Non-pigmented ciliary epithelial cell (primary cell): ENCODE measurements at regions not wholly inside any gene's neighbourhood (a gene's known extent, or its start where the extent isn't known, plus 50 kb on each side); places are given as distances from the start of the nearest gene placed in this dataset.
"Not testable (repeated sequence)": the region's sequence is repeated elsewhere in the genome, so short reads cannot be mapped to it uniquely, and the experiment has no call there.

Experiments used
- DNase-seq: peaks from one replicate; pipeline ENCODE4 v3.0.0-alpha.2; 2010; ENCODE audit warnings: low read depth

DNA sequence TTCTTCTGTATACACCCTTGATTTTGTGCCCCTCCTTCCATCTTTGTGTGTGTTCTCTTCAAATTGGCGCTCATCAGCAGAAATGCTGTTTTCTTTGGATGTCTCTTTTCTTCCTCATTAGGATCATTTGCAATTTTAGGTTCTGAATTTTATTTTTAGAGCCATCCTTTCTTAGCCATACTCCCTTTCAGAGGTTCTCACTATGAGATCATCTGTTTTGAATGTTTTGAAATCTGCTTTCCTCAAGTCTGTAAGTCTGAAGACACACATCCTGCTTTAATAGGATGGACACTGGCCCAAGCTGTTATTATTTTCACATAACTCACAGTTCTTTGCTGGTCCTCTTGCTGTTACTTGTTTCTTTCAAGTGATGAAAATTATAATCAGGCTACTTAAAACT lies 124.8 kb downstream of the BDH1 start:
- no peak for DNase-seq

DNA sequence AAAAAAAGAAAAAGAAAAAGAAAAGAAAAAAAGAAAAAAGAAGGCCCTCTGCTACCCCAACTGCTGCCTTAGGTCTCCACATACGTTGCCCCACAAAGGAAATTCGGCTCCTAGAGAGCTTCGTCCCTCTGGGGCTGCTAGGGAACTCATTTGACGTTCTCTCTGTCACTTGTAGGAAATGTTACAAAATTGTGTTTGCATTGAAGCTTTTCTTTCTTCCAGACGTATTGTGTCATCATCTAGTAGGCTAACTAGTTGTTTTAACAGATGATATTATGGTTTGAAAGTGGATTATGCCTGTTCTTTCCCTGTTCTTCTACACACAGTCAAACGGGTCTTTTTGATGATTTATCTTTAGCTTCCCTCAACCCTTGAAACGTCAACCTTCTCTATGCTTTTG lies 125.3 kb downstream of the BDH1 start:
- DNase-seq = no peak

DNA sequence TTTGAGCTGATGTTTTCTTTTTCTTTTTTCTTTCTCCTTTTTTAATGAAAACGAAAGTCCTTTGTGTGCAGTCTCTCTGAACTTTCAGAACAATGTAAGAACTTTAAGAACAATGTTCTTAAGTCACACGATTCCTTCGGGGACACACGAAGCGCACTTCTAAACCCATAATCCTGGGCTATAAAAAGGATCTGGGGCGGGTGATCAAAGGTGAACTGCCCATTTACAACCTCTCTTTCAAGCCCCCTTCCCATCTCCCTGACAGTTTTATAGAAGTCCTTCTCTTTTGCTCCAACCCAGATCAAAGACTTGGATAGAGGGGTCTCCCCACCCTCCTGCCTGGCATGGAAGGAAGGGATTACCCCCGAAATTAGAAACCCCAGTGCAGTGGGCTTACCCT lies 126.8 kb downstream of the BDH1 start:
- DNase-seq = no peak

DNA sequence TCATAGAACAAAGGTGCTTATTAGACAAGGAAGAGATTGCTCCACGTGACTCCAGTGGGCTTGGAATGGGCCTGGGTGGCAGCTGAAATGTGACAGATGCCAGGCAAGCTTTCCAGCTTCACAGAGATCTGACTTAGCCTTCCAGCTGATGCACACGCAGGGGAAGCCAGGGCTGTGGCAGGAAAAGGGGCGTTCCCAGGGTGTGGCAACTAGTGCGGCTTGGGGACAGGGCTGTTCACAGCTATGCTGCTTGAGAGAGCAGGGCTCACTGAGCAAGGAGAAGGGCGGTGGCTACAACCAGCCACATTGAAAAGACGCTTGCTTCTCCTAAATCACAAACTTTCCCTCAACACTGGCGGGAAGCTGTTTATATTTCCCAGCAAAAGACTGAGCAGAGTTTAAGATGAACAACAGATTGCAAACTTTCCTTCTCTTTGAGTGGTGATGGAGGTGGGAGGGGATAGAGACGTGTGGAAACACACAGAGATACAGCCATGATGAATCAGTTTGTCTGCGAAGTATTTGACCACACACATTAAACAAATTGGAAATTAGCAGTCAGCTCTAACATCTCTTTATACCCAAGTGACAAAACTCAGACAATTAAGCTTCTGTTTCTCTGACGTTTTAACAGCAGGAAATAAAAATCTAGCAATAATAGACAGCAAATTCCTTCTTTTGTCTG lies 127.5 kb downstream of the BDH1 start:
- DNase-seq = no peak

DNA sequence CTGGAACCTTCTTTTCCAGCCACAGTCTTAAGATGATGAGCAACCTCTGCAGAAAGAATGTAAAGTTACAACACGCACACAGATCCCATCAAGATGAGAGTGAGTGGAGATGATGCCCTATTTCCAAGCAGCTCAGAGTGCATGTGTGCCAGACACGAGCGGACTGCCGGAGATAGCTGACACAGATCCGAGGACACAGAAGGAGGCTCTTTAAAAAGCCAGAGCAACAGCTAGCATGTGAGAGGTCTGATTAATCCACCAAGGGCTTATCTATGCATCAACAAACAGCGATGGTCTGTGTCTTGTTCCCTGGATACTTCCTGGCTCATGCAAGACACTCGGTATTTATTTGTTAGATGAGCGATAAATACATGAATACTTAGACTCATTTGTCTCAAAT lies 128.6 kb upstream of the DLG1 start:
- no peak for DNase-seq

DNA sequence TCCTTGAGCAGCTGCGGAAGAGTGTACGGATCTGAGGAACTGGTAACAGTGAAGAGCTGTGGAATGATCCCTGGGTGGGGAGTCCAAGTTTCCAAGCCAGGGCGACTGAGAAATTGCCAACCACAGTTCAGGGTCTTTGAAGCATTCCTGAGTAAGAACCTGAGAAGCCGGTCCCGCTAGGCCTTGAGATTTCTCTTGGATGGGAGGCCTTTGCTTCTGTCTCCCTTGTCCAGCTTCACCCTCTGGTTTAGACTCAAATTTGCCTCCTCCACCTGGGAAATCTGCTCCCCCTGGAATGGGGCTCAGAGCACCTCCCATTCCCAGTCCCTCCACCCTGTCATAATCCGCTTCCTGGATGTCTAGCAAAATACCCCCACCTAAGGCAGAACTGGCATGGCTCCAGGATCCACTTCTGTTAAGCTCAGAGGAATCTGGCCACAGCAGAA lies 127.7 kb upstream of the DLG1 start:
- no peak for DNase-seq

DNA sequence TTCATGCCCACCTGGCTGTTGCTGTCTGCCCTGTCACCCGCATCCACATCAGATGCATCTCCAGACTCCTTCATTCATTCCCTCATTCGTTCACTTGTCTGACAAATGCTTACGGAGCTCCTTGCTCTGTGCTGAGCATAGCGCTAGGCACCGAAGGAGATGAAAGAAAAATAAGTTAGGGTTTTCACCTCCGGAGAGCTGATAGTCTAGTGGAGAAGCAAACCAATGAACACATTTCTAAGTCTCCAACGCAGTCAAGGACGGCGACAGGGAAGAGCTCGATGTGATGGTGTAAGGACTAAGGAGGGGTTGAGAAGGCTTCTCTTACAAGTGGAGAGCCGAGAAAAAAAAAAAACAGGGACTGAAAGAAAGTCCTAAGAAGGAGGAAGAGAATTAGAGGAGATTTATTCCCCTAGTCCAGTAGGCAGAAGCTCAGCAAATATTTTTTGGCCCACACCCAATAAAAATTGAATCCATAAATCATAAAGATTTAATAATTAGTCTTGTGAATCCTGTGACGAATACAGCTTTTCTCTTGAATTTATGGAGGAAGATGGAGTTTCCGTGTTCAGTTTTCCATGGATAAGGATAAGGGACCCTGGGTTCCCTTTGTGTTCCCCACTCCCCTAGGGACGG lies 127.2 kb upstream of the DLG1 start:
- DNase-seq = no peak

DNA sequence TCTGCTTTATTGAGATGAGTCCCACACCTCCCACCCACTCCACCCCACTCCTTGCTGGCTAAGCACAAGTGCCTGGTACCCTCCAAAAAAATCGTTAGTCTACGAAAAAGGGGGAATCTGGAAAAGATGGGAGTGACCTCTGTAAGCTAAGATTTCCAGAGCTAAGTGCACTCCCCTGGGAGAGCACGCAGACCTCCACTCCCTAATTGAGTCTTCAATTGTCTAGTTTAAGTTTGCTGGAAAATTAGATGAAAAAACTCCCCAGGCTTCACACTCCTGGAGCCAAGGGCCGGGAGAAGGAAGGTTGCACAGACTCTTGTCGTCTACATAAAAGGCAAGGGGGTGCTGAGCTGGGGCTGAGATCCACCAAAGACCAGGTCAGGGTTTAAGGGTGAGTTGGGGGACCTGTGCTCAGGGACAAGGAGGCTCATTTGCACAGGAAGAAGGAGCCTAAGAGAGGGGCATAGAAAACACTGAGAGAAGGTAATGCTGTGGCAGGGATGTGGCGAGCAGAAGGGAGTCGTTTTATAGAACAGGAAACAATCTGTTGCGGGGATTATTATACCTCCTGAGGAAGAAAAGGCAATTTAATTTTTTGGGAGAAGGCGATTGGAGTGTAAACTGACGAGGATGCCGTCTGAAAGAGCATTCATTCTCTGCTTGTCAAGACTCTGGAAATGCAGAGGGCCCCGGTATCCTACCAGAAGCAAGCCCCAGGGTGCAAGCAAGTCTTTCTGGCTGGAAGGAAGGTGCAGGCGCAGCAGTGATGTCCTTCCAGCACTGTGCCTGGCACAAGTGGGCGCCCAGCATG lies 126.5 kb upstream of the DLG1 start:
- no peak for DNase-seq

DNA sequence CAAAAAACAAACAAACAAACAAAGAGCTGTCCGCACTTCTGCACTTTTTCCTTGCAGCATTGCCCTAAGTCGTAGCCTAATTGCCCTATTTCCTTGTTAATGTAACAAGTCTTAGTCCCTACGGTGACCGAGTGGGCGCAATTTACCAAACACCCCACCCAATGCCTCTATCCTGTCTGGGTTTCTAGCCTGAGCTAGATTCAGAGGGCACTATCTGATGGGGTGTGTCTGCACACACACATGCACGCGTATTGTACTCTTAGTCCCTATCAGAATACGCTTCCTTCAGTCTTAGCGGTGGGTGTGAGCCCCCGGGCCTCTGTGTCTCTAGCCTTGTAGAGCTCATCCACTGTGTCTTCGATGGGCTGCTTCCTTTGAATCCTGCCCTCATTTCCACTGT lies 125.9 kb upstream of the DLG1 start:
- DNase-seq = no peak

DNA sequence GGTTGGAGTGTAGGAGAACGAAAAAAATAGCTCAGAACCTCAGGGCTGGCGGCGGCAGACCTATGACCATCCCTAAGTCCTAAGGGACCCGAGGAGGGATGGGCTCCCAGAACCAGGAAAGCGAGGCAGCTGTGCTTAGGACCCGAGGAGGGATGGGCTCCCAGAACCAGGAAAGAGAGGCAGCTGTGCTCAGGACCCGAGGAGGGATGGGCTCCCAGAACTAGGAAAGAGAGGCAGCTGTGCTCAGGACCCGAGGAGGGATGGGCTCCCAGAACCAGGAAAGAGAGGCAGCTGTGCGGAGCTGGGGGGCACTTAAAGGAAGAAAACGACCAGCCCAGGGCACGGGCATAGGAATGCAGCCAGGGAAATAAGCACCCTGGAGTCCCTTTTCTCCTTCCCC lies 125.0 kb upstream of the DLG1 start:
- DNase-seq = no peak

DNA sequence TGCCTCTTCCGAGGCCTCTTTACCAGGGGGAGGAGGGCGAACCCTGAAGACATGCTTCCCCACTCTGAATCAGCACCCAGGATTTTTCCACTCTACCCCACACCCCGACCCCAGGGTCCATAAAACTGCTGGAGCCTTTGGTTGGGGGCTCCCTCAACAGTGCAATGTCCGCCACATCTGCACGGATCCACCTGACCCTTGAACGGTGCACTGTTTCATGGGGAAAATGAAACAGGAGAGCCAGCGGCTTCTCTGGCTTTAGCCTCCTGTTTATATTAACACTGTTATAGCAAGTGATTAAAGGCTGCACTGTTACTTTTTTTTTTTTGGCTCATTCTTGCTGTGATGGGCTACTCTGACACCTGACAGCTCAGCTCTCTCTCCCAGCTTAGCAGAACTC lies 124.1 kb upstream of the DLG1 start:
- DNase-seq = no peak

DNA sequence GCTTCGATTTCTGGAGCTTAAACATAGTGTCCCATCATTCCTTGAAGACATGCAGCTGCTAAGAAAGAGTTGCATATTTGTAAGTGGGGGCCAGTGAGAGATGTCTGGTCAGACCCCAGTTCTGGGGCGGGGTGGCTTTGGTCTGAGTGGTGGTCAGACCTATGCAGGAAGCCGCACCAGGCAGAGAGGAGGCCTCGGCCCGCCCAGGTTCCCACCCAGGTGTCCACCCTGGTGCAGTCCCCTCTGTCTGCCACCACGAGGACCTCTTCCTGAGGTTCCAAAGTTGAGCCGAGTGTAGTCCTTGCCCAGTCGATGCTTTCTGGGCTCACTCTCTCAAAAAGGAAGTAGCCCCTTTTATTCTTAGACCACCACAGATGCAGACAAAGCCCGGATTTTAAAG lies 122.6 kb upstream of the DLG1 start:
- DNase-seq = no peak

DNA sequence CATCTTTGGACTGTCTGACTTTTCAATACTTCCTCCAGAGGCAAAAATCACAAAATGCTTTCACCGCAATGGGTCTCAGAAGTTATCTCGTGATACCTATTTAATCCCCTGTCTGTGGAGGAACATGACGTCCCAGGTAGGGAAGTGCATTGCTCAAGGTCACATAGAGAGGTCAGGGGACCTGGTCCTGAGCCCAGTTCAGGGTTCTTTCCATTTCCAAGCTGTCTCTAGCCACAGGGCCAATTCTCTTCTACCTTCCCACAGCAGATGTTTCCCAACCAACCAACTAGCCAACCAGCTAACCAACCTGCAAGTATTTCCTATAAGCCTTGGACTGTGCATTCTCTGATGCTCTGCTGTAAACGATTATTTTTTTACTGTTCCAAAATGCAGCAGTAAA lies 122.2 kb upstream of the DLG1 start:
- DNase-seq = no peak

DNA sequence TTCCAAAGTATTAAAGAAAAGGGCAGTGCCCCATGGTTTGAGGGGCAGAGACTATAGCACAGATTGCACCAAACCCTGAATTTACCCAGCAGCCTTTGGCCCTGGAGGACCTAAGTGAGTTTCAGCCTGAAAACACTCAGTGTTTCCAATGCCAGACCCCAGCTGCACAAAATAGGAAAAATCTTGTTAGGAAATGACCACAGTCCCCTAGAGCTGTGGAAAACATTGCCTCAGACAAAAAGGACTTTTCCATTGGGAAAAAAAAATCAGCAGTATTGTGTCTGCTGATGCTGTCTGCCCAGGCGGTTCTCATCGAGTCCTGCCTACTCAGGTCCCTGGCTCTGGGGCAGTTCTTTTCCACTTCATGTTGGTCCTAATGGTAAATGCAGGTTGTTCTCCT lies 121.7 kb upstream of the DLG1 start:
- no peak for DNase-seq

DNA sequence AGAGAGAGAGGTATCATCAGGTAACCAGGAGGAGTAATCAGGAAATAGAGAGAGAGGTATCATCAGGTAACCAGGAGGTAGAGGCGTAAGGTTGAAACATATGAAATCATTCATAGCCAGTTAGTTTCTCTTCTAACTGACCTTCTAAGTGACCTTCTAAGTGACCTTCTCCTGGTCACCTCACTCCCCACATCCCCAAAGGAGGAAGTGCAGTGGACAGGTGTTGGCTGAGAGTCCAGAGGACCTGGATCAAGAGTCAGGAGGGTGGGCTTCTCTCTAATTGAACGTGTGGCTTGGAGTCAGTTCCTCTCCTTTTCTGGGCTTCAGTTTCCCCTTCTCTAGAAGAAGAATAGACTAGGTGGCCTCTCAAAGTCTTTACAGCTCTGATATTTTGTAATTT lies 121.3 kb upstream of the DLG1 start:
- no peak for DNase-seq

DNA sequence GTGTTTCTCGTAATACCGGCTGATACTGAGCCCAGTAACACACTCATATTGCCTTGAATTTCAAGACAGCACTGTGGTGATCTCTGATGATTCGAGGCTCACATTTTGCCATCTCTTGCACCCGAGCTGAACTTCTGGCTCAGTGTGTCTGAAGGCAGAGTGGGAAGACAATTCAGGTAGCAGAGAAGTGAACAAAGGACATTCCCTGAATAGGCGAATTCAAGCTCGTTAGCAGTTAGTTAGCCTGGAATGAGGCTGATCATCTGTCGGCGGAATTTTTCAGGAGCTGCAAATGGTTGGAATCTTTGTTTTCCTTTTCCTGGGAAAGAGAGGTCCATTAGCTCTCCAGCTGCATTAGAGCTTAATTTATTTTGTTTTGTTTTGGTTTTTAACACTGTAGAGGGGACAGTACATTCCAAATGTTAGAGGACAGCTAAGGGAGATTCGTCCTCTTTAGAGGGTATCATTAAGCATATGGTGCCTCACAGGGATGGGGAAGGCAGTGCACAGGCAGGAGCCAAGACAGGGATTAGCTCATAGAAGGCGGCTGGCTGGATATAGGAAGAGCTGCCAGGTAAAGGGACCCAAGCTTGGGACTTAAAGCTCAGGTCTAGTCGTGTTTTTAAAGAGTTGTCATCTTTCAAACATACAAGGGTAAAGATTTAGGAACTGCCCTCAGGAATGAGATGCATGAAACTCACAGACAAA lies 119.7 kb upstream of the DLG1 start:
- no peak for DNase-seq

DNA sequence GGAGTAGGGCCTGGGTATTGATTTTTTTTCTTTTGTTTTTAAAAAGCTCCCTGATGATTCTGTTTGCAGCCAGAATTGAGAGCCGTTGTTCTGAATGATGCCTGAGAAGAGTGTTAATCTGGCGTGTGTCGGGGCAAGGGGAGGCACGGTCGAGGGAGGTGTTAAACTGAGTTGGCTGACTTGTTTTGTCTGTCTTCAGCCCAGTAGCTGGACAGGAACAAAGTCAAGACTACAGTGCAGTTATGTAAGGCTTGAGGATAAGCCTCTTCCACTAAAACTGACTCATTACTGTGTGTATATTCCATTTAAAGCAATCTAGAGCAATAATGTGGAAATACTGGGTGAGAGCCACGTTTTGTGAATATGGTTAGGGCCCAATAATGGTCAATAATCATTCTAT lies 119.0 kb upstream of the DLG1 start:
- no peak for DNase-seq

DNA sequence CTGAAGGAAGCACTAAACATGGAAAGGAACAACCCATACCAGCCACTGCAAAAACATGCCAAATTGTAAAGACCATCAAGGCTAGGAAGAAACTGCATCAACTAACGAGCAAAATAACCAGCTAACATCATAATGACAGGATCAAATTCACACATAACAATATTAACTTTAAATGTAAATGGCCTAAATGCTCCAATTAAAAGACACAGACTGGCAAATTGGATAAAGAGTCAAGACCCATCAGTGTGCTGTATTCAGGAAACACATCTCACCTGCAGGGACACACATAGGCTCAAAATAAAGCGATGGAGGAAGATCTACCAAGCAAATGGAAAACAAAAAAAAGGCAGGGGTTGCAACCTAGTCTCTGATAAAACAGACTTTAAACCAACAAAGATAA lies 113.5 kb upstream of the DLG1 start:
- DNase-seq = not testable (repeated sequence)

DNA sequence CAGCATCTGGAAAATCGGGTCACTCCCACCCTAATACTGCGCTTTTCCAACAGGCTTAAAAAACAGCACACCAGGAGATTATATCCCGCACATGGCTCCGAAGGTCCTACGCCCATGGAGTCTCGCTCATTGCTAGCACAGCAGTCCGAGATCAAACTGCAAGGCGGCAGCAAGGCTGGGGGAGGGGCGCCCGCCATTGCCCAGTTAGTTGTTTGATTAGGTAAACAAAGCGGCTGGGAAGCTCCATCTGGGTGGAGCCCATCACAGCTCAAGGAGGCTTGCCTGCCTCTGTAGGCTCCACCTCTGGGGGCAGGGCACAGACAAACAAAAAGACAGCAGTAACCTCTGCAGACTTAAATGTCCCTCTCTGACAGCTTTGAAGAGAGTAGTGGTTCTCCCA lies 111.8 kb upstream of the DLG1 start:
- not testable (repeated sequence) for DNase-seq

DNA sequence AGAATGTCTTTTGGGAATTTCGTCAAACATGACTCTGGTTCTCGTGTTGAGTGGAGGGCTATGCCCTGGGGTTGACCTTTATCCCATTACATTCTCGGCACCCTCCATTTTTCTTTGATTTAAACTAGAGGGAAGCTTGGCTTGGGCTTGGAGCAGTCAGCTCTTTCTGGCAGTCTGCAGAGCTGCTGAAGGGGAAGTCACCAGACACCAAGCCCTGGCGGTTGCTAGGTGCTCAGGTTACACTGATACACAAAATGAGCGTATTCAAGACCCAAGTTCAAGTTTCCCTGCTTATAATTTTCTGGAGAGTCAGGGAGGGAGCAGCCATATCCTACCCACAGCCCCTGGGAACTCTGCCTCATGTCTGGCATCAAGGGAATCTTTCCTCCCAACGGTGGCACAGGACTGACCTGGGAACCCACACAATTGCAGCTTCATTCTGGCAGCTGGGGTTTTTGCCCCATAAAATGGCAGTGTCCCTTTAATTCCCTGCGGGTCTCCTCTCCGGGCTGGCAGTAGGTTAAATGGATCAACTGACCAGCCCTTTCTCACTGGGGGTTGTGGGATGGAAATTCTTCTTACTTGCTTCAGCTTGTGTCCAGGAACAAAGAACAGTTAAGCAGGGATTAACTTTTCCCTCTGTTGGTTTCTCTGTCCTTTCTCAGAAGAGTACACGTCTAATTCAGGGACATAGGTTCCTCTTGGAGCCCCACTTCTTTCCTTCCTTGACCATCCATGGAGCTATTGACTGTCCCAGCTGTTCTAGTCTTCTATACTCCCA lies 110.0 kb upstream of the DLG1 start:
- DNase-seq = no peak

DNA sequence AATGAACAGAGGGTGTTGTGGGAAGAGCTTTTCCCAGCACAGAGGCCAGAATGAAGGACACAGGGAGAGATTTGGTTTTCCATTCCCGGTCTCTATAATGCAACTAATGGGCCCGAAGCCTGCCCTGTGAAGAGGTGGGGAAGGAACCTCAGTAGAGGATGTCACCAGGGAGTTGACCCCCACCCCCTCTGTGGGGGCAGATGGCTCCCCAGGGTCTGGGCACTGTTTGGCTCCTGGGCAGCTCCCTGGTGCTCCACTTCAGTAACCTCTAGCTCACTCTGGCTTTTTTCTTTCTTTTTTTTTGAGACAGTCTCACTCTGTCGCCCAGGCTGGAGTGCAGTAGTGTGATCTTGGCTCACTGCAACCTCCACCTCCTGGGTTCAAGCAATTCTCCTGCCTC lies 109.1 kb upstream of the DLG1 start:
- DNase-seq = no peak

DNA sequence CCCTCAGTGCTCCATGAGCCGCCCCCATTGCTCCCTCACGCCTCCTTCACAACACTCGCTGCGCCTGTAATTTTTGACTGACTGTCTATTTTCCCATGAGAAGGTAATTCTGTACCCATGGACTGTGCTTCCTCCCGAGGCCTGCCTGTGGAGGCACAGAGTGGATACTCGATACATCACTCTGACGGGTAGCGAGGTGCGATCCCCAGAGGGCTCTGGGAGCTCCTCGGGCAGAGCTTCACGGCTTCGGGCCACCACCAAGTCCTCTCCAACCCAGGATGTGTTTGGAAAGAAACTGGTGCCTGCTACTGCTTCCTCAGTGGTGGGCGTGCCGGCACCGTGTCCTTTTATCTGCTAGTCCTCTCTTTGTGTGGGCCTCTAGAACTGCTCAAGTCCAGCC lies 108.6 kb upstream of the DLG1 start:
- DNase-seq = no peak
